GM19023 (cell line): ENCODE measurements at regions not wholly inside any gene's neighbourhood (a gene's known extent, or its start where the extent isn't known, plus 50 kb on each side); places are given as distances from the start of the nearest gene placed in this dataset.

Source experiments
- ATAC-seq: cut with Tn5 transposase; IDR thresholded peaks from one replicate; pipeline ENCODE4 v1.9.1; 2021; ENCODE audit warnings: mild to moderate bottlenecking, moderate library complexity; ENCODE audit not compliant: unreplicated experiment

DNA sequence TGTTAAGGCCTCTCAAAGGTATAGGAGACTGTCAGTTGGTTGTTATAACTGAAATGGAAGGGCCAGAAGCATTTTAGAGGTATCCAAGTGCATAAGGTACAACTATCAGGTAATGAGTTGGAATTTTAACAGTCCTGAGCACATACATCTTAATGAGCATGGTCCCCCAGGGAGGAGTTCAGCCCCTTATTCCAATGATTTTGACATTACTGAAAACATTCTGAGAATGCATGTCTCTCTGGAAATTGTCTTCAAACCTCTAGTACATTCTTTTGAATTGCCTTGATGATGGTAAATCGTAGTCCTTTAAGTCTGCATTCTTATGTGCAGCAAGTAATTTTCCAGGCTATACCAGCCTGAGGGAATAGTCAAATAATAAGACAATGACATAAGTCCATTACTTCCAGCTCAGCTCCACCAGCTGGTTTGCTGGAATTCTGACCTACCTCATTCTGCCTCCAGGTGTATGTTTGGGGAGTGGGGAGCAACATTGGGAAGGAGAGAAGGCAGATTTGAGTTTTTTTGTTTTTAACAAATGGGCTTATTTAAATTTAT lies 239.2 kb downstream of the MSRB3 start:
- ATAC-seq, result no peak

GRCh38 chr12:65518771-65519170 lies 240.3 kb downstream of the MSRB3 start:
- ATAC-seq, result no peak

DNA sequence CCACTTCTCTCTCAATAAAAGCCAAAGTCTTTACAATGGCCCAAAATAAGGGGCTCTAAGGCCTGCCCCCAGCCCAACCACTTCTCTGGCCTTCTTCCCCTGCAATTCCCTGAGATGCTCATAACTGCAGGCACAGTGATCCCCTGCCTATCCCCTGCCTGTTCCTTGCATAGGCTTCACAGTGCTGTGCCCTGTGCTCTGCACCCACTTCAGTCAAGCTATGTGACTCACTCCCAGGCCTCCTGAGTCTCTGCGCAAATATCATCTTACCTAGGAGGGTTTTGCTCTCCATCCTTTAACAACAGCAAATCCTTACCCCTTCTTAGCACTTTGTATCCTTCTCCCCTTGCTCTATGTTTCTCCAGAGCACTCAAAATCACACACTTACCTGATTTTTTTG lies 242.2 kb downstream of the MSRB3 start:
- ATAC-seq, result no peak

- no peak for ATAC-seq
Observed at GRCh38 chr12:65522956-65523860, 244.7 kb downstream of the MSRB3 start.

DNA sequence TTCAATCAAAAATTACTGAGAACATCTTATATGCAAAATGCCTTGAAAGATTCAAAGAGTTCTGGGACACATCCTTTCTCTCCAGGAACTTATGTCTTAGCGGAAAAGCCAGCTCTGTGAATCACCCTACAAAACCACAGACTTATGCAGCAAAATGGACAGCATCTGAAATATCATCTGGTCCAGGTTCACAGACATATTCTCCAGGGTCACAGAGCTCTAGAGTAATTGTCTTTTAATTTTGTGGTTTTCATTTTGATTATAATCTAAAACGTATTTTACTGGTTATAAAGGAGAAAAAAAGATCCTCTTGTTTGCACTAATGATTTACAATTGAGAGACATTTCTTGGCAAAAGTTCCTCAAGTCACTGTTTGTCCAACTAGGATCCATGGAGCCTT lies 246.2 kb downstream of the MSRB3 start:
- ATAC-seq, result no peak

GRCh38 chr12:65525491-65526141 lies 247.1 kb downstream of the MSRB3 start:
- ATAC-seq, result no peak

GRCh38 chr12:65526311-65526710 lies 247.8 kb downstream of the MSRB3 start:
- no peak for ATAC-seq

- ATAC-seq, result no peak
Observed at GRCh38 chr12:65528127-65528526, 249.6 kb downstream of the MSRB3 start.

GRCh38 chr12:65529106-65529505 lies 250.6 kb downstream of the MSRB3 start:
- ATAC-seq, result no peak

- ATAC-seq, result no peak
Observed at GRCh38 chr12:65529771-65530435, 251.4 kb downstream of the MSRB3 start.

- no peak for ATAC-seq
Observed at GRCh38 chr12:65532162-65532561, 253.7 kb downstream of the MSRB3 start.

DNA sequence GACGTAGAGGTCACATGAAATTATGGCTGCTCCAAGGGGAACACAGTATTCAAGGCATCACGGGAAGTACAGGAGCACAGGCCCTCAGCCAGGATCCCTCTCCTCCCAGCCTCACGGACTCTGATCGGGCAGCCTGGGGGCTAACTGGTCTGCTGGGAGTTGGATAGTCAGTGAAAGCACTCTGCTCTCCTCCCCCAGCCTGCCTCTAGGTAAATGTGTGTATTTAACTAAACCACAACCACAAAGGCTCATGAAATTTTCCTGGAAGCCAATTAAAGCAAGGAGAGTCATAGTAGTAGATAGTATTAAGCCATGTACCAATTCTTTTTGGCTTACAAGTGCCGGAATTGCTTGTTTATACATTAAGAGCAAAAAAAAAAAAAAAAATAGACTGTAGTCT lies 254.3 kb downstream of the MSRB3 start:
- ATAC-seq, result no peak

DNA sequence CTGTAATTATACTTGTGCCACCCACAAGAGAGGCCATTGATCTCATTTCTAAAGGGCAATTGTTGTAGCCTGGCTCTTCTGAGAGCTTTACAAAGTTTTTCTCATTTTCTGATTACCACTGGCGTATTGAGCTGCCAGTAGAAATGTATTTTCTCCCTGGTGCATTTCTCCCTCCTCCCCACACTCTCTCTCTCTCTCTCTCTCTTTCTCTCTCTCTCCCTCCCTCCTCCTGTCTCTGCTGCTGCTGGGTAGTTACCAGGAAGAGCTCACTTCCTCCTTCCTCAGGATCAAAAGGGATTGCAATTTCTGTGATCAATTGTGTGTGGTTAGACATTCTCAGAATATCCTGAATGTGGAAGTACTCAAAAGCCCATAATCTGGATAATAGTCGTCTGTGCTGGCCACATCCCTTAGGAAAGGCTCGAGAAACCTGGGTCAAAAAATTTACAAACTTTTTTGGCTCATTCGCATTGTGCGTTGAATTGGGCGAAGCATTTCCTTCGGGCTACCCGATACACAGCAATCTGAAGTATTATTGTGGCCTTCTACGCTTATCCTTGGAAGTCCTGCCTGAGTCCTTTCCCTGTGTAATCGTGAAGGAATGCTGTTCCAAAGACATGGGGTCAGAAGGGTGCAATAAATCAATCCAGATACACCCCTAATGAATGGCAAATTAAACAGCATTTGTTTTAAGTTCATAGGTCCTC lies 254.8 kb downstream of the MSRB3 start:
- ATAC-seq, result no peak

- ATAC-seq, result no peak
Observed at GRCh38 chr12:65534238-65534841, 255.9 kb downstream of the MSRB3 start.

DNA sequence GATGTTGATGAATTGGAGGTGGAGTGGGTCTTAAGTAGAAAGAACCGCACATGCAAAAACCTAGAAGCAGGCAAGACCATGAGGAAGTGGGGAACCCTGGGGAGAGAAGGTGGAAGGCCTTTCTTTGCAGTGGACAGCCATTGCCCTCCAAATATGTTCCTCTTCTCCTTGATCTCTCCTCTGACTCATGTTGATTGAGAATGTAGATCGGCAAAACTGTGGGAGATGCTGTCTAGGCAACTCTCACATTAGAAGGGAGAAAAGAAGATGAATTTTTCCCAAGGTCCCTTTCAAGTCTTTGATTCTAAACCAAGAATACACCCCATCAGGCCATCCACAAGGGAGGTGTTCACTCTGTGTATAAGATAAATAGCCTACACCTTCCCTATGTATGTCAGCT lies 257.5 kb downstream of the MSRB3 start:
- ATAC-seq, result no peak

DNA sequence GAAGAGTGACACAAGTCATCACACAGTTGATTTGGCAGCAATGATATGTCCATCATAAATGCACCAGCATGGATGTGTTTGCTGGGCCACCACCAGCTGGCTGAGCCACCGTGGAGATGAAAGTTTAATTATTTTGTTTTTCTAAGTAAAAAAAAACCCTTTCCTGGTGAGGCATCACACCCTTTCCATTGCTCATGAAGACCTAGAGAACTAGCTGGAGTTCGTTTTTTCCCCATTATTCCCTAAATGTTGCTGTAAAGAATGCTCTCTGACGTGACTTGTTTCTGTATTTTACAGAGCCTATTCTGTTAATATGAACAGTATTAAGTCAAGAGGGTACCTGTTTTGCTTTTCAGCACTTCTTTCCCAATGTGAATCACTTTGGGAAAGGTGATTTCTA lies 257.9 kb downstream of the MSRB3 start:
- ATAC-seq, result no peak

GRCh38 chr12:65536876-65537681 lies 258.6 kb downstream of the MSRB3 start:
- ATAC-seq, result no peak

DNA sequence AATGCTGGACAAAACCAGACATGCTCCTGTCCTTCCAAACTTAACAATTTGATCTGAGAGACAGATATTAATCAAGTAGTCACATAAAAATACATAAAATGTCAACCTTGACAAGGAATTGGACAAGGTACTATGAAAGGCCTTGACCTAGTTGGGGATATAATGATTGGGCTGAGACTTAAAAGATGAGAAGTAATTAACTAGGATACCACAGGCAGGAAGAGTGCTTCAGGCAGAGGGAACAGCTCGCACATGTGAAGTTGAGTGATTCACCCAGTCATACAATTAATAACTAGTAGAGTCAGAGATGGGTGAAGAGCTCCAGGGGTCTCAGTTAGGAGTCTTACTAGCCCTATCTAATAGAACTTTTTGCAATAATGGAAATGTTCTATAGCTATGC lies 259.5 kb downstream of the MSRB3 start:
- ATAC-seq, result no peak

- no peak for ATAC-seq
Observed at GRCh38 chr12:65539023-65539422, 260.5 kb downstream of the MSRB3 start.

DNA sequence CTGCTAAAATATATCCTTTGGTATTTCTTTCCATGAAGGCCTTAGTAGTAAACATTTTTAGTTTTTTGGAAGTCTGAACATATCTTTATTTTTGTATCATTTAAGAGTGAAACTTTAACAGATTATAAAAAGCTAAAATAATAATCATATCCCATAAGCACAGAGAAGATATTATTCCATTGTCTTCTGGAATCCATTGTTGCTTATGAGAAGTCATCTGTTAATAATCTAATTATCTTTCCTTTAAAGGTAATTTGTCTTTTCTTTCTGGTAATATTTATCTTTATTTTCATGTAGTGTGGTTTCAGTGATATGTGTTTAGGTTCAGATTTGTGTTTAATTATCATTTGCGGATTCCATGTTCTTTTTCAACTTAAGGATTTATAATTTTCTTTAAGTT lies 261.7 kb downstream of the MSRB3 start:
- no peak for ATAC-seq
